Smooth muscle cell (in vitro differentiated cells): ENCODE measurements at regions not wholly inside any gene's neighbourhood (a gene's known extent, or its start where the extent isn't known, plus 50 kb on each side); places are given as distances from the start of the nearest gene placed in this dataset.

Source experiments
- DNase-seq: peaks from one replicate; lab custom pipeline; 2025; ENCODE audit not compliant: unreplicated experiment; lab: John Stamatoyannopoulos, UW
- H2AFZ ChIP-seq: fragments of 200-600 bp; sonication (generic); 2 replicates; pipeline ENCODE4 v1.6.0; 2016; ENCODE audit warnings: antibody characterized with exemption, low read depth, mild to moderate bottlenecking
- H3F3A ChIP-seq: fragments of 200-600 bp; sonication (generic); 2 replicates; pipeline ENCODE4 v1.6.0; 2017; ENCODE audit warnings: antibody characterized with exemption, low read depth
- H3K27ac ChIP-seq: fragments of 200-600 bp; sonication (generic); 2 replicates; pipeline ENCODE4 v1.5.1; 2016; ENCODE audit warnings: low read depth, mild to moderate bottlenecking
- H3K27me3 ChIP-seq: fragments of 200-600 bp; sonication (generic); 2 replicates; pipeline ENCODE4 v1.6.1; 2016; ENCODE audit warnings: low read depth, mild to moderate bottlenecking
- H3K36me3 ChIP-seq: fragments of 200-600 bp; sonication (generic); 2 replicates; pipeline ENCODE4 v1.5.1; 2016; ENCODE audit warnings: low read depth
- H3K4me1 ChIP-seq: fragments of 200-600 bp; sonication (generic); 2 replicates; pipeline ENCODE4 v1.5.1; 2016; ENCODE audit warnings: low read depth
- H3K4me2 ChIP-seq: fragments of 200-600 bp; sonication (generic); 2 replicates; pipeline ENCODE4 v1.6.0; 2016; ENCODE audit warnings: mild to moderate bottlenecking
- H3K4me3 ChIP-seq: fragments of 200-600 bp; sonication (generic); 2 replicates; pipeline ENCODE4 v1.5.1; 2016; ENCODE audit warnings: mild to moderate bottlenecking
- H3K79me2 ChIP-seq: fragments of 200-600 bp; sonication (generic); 2 replicates; pipeline ENCODE4 v1.6.0; 2016; ENCODE audit warnings: low read depth, mild to moderate bottlenecking
- H3K9ac ChIP-seq: fragments of 200-600 bp; sonication (generic); 2 replicates; pipeline ENCODE4 v1.6.0; 2016; ENCODE audit warnings: low read depth
- H3K9me3 ChIP-seq: fragments of 200-600 bp; sonication (generic); replicated peaks from 2 replicates; pipeline ENCODE4 v1.5.1; 2016; ENCODE audit warnings: low read depth
- H4K20me1 ChIP-seq: fragments of 200-600 bp; sonication (generic); 2 replicates; pipeline ENCODE4 v1.6.0; 2016; ENCODE audit warnings: low read depth
- WGBS: methylation state at CpG from one replicate; pipeline ENCODE4 v1.1.7; 2016; ENCODE audit warnings: low lambda C conversion rate; 5-methylcytosine and 5-hydroxymethylcytosine counted together
- TF ChIP-seq, protein P1 (sequence below): fragments of 200-600 bp; sonication (generic); IDR thresholded peaks from 2 replicates; pipeline ENCODE4 v1.5.1; 2017; ENCODE audit warnings: borderline replicate concordance, mild to moderate bottlenecking, antibody characterized with exemption; ENCODE audit not compliant: insufficient read depth, poor library complexity, severe bottlenecking

DNA sequence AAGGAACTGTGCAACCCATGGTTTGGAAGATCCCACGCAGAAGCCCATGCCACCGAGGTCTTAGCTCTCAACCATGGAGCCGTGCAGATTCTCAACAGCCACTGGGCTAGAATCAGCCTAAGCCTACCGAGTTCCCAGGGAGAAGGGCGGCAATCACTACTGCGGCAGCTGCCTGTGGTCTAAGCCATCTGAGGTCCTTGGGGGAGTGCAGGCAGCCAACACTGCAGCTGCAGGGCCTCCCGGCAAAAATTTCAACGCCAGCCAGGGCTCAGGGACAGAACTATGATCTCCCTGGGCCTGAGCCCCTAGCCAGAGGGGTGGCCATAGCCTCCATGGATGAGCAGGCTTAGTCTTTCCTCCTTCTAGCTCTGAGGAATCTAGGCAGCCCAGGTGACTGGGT, 156.8 kb upstream of the CLEC14A start:
- Histone ChIP-seq H4K20me1 (no peaks in the 10 kb centered on the region), H3K27me3 (no peaks in the 10 kb centered on the region), H3K4me2 (no peak overlapping the region), H3K27ac (no peak overlapping the region), H2AFZ (no peak overlapping the region), H3K9me3 (no peaks in the 10 kb centered on the region), H3K36me3 (no peaks in the 10 kb centered on the region), H3K4me3 (no peak overlapping the region), H3K9ac (no peak overlapping the region), H3K4me1 (no peaks in the 10 kb centered on the region), H3F3A (no peaks in the 10 kb centered on the region), H3K79me2 (no peaks in the 10 kb centered on the region)
- TF ChIP-seq, protein P1, sequence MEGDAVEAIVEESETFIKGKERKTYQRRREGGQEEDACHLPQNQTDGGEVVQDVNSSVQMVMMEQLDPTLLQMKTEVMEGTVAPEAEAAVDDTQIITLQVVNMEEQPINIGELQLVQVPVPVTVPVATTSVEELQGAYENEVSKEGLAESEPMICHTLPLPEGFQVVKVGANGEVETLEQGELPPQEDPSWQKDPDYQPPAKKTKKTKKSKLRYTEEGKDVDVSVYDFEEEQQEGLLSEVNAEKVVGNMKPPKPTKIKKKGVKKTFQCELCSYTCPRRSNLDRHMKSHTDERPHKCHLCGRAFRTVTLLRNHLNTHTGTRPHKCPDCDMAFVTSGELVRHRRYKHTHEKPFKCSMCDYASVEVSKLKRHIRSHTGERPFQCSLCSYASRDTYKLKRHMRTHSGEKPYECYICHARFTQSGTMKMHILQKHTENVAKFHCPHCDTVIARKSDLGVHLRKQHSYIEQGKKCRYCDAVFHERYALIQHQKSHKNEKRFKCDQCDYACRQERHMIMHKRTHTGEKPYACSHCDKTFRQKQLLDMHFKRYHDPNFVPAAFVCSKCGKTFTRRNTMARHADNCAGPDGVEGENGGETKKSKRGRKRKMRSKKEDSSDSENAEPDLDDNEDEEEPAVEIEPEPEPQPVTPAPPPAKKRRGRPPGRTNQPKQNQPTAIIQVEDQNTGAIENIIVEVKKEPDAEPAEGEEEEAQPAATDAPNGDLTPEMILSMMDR: no peak
- 96% methylated on average over 8 of the region's 8 CpGs for WGBS
- DNase-seq: no peak

GRCh38 chr14:38410442-38410841, 154.5 kb upstream of the CLEC14A start:
- no peak overlapping the region for H3K4me3 ChIP-seq
- no peaks in the 10 kb centered on the region for H4K20me1 ChIP-seq
- H3K9me3 ChIP-seq: no peaks in the 10 kb centered on the region
- no peak overlapping the region for H2AFZ ChIP-seq
- 94% methylated on average over 1 of the region's 1 CpG for WGBS
- no peak overlapping the region for H3K27ac ChIP-seq
- H3K79me2 ChIP-seq: no peaks in the 10 kb centered on the region
- H3K9ac ChIP-seq: no peak overlapping the region
- no peaks in the 10 kb centered on the region for H3F3A ChIP-seq
- no peaks in the 10 kb centered on the region for H3K27me3 ChIP-seq
- no peaks in the 10 kb centered on the region for H3K36me3 ChIP-seq
- DNase-seq: no peak
- peaks cover 8% of the 10 kb centered on the region for H3K4me1 ChIP-seq
- TF ChIP-seq, protein P1: no peak
- no peak overlapping the region for H3K4me2 ChIP-seq

GRCh38 chr14:38409071-38409705, 153.3 kb upstream of the CLEC14A start:
- Histone ChIP-seq H2AFZ (no peak overlapping the region), H3F3A (no peaks in the 10 kb centered on the region), H3K4me1 (peaks cover 17% of the 10 kb centered on the region), H3K9me3 (no peaks in the 10 kb centered on the region), H3K9ac (no peak overlapping the region), H3K79me2 (no peaks in the 10 kb centered on the region), H3K36me3 (no peaks in the 10 kb centered on the region), H4K20me1 (no peaks in the 10 kb centered on the region), H3K4me2 (peak overlapping the region; percentile 0), H3K4me3 (no peak overlapping the region), H3K27ac (peak overlapping the region; percentile 1), H3K27me3 (no peaks in the 10 kb centered on the region)
- no peak for DNase-seq
- TF ChIP-seq, protein P1: no peak
- 78% methylated on average over 2 of the region's 2 CpGs for WGBS
